ENCODE measurements at regions not wholly inside any gene's neighbourhood (a gene's known extent, or its start where the extent isn't known, plus 50 kb on each side); places are given as distances from the start of the nearest gene placed in this dataset.
A peak's percentile ranks its signal among the peaks of the same experiment; 100 is the strongest.

DNA sequence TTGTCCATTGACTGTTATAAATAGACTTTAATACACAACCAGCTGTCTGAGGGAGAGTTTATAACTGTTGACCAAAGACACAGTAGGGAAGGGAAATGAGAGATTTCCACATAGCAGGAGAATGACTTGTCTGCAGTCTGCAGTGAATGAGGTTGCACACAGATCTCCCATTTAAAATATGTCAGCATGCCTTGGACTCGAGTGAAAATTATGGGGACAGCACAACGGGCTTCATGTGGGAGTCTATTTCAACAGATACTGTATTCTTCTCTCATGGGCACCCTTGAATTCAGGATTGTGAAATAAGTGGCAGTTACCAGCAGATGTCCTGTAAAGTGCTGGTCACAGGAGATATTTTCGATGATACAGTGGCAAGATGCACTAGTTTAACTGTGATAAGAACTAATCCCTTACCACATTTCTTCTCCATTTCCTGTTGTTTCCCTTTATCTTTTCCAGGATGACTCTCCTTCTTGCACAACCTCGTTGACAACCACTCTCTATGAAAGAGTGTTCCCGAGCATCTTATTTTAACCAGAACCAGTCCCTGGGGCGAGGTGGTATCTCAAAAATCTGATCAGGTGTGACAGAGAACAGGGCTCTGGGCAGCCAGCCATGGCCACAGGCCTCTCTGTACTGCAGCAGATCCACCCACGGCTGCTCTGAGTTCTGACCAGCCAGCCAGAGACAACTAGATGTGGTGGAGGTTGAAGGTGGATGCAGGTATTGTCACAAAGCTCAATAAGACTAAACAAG lies 51.5 kb upstream of the MAP3K1 start:
- ChIA-PET CTCF (no interaction called here), POLR2A (no interaction called here)
- peaks cover 0 to 2% of the 10 kb centered on the region in 2 experiments for H3K4me1 ChIP-seq (ENCODE audit: control insufficient read depth in 1 of 2, extremely low read depth in 1 of 2, insufficient read depth in 2 of 2, low read length in 2 of 2)
- Mint-ChIP-seq H3K36me3 (no peaks in the 10 kb centered on the region), H3K27ac (peak overlapping the region in 1 of 2 donors; percentile 1), H3K27me3 (no peaks in the 10 kb centered on the region), H3K4me1 (peaks cover 5 to 23% (median 19%) of the 10 kb centered on the region in 3 donors), H3K4me3 (no peak overlapping the region), H3K9me3 (no peaks in the 10 kb centered on the region)
- no peaks in the 10 kb centered on the region for H3K36me3 ChIP-seq (ENCODE audit: control insufficient read depth in 2 of 2, extremely low read depth in 1 of 2, insufficient read depth in 1 of 2, low read length in 1 of 2)
- no peaks in the 10 kb centered on the region for H3K27me3 ChIP-seq (replicated peaks in 1 of 2; ENCODE audit: control insufficient read depth in 2 of 2, extremely low read depth in 1 of 2, insufficient read depth in 2 of 2, low read length in 1 of 2)
- no peak for ATAC-seq (replicated peaks in 1 of 4)
- no peak overlapping the region for H3K4me3 ChIP-seq (ENCODE audit: control insufficient read depth in 1 of 2, extremely low read depth in 1 of 2, low read length in 1 of 2)
- DNase-seq, result peak in 1 of 35 experiments; percentile 11
- H3K27ac ChIP-seq (ENCODE audit: low read length), result no peak overlapping the region
- no peaks in the 10 kb centered on the region for H3K9me3 ChIP-seq
- 75% methylated on average over 6 of the region's 7 CpGs for WGBS (ENCODE audit: insufficient coverage)

GRCh38 chr5:56763182-56763581 lies 52.2 kb upstream of the MAP3K1 start:
- Histone ChIP-seq H3K4me1 (ENCODE audit: control insufficient read depth in 1 of 2, extremely low read depth in 1 of 2, insufficient read depth in 2 of 2, low read length in 2 of 2) (peaks cover 0 to 2% of the 10 kb centered on the region in 2 experiments), H3K27me3 (replicated peaks in 1 of 2; ENCODE audit: control insufficient read depth in 2 of 2, extremely low read depth in 1 of 2, insufficient read depth in 2 of 2, low read length in 1 of 2) (no peaks in the 10 kb centered on the region), H3K4me3 (ENCODE audit: control insufficient read depth in 1 of 2, extremely low read depth in 1 of 2, low read length in 1 of 2) (no peak overlapping the region), H3K9me3 (no peaks in the 10 kb centered on the region), H3K36me3 (ENCODE audit: control insufficient read depth in 2 of 2, extremely low read depth in 1 of 2, insufficient read depth in 1 of 2, low read length in 1 of 2) (no peaks in the 10 kb centered on the region), H3K27ac (ENCODE audit: low read length) (no peak overlapping the region)
- H3K36me3 Mint-ChIP-seq, result no peaks in the 10 kb centered on the region
- H3K4me1 Mint-ChIP-seq, result peaks cover 5 to 23% (median 19%) of the 10 kb centered on the region in 3 donors
- H3K9me3 Mint-ChIP-seq, result no peaks in the 10 kb centered on the region
- no peak overlapping the region for H3K27ac Mint-ChIP-seq
- no peak for DNase-seq
- no peaks in the 10 kb centered on the region for H3K27me3 Mint-ChIP-seq
- ChIA-PET POLR2A (no interaction called here), CTCF (no interaction called here)
- H3K4me3 Mint-ChIP-seq, result no peak overlapping the region
- no peak for ATAC-seq (replicated peaks in 1 of 4)
- WGBS (ENCODE audit: insufficient coverage), result no CpG with 5 or more reads among the region's 1 CpG

GRCh38 chr5:56761151-56761885 lies 54.0 kb upstream of the MAP3K1 start:
- no peak overlapping the region for H3K27ac Mint-ChIP-seq
- DNase-seq, result no peak
- CTCF ChIA-PET, result no interaction called here
- H3K27me3 Mint-ChIP-seq, result no peaks in the 10 kb centered on the region
- Histone ChIP-seq H3K4me1 (ENCODE audit: control insufficient read depth in 1 of 2, extremely low read depth in 1 of 2, insufficient read depth in 2 of 2, low read length in 2 of 2) (peaks cover 0 to 2% of the 10 kb centered on the region in 2 experiments), H3K27me3 (replicated peaks in 1 of 2; ENCODE audit: control insufficient read depth in 2 of 2, extremely low read depth in 1 of 2, insufficient read depth in 2 of 2, low read length in 1 of 2) (no peaks in the 10 kb centered on the region), H3K27ac (ENCODE audit: low read length) (no peak overlapping the region), H3K4me3 (ENCODE audit: control insufficient read depth in 1 of 2, extremely low read depth in 1 of 2, low read length in 1 of 2) (no peak overlapping the region), H3K9me3 (no peaks in the 10 kb centered on the region), H3K36me3 (ENCODE audit: control insufficient read depth in 2 of 2, extremely low read depth in 1 of 2, insufficient read depth in 1 of 2, low read length in 1 of 2) (no peaks in the 10 kb centered on the region)
- peaks cover 5 to 23% (median 13%) of the 10 kb centered on the region in 3 donors for H3K4me1 Mint-ChIP-seq
- no peak for ATAC-seq (replicated peaks in 1 of 4)
- no peaks in the 10 kb centered on the region for H3K9me3 Mint-ChIP-seq
- no peak overlapping the region for H3K4me3 Mint-ChIP-seq
- H3K36me3 Mint-ChIP-seq, result no peaks in the 10 kb centered on the region
- POLR2A ChIA-PET, result no interaction called here
- 70% methylated on average over 1 of the region's 4 CpGs for WGBS (ENCODE audit: insufficient coverage)

GRCh38 chr5:56760723-56761122 lies 54.6 kb upstream of the MAP3K1 start:
- Mint-ChIP-seq H3K36me3 (no peaks in the 10 kb centered on the region), H3K27ac (no peak overlapping the region), H3K9me3 (no peaks in the 10 kb centered on the region), H3K4me3 (no peak overlapping the region), H3K27me3 (no peaks in the 10 kb centered on the region), H3K4me1 (peaks cover 5 to 23% (median 13%) of the 10 kb centered on the region in 3 donors)
- DNase-seq, result no peak
- Histone ChIP-seq H3K4me1 (ENCODE audit: control insufficient read depth in 1 of 2, extremely low read depth in 1 of 2, insufficient read depth in 2 of 2, low read length in 2 of 2) (peaks cover 0 to 2% of the 10 kb centered on the region in 2 experiments), H3K27me3 (replicated peaks in 1 of 2; ENCODE audit: control insufficient read depth in 2 of 2, extremely low read depth in 1 of 2, insufficient read depth in 2 of 2, low read length in 1 of 2) (no peaks in the 10 kb centered on the region), H3K27ac (ENCODE audit: low read length) (no peak overlapping the region), H3K36me3 (ENCODE audit: control insufficient read depth in 2 of 2, extremely low read depth in 1 of 2, insufficient read depth in 1 of 2, low read length in 1 of 2) (no peaks in the 10 kb centered on the region), H3K4me3 (ENCODE audit: control insufficient read depth in 1 of 2, extremely low read depth in 1 of 2, low read length in 1 of 2) (no peak overlapping the region), H3K9me3 (no peaks in the 10 kb centered on the region)
- 77% methylated on average over 5 of the region's 5 CpGs for WGBS (ENCODE audit: insufficient coverage)
- CTCF ChIA-PET, result no interaction called here
- no peak for ATAC-seq (replicated peaks in 1 of 4)
- POLR2A ChIA-PET, result no interaction called here

- no peaks in the 10 kb centered on the region for H3K9me3 ChIP-seq
- no peak overlapping the region for H3K27ac Mint-ChIP-seq
- no peaks in the 10 kb centered on the region for H3K36me3 Mint-ChIP-seq
- DNase-seq (no peak), ATAC-seq (replicated peaks in 1 of 4) (no peak)
- H3K4me3 ChIP-seq (ENCODE audit: control insufficient read depth in 1 of 2, extremely low read depth in 1 of 2, low read length in 1 of 2), result no peak overlapping the region
- ChIA-PET POLR2A (no interaction called here), CTCF (interaction anchor here in 1 of 2 donors (0.6 kb wide), 1 partner anchor 69 kb away, joined by 6 read pairs; no protein-coding TSS in a partner anchor)
- H3K4me1 Mint-ChIP-seq, result peaks cover 5 to 23% (median 13%) of the 10 kb centered on the region in 3 donors
- no peaks in the 10 kb centered on the region for H3K27me3 Mint-ChIP-seq
- H3K27me3 ChIP-seq (replicated peaks in 1 of 2; ENCODE audit: control insufficient read depth in 2 of 2, extremely low read depth in 1 of 2, insufficient read depth in 2 of 2, low read length in 1 of 2), result no peaks in the 10 kb centered on the region
- no peak overlapping the region for H3K27ac ChIP-seq (ENCODE audit: low read length)
- WGBS (ENCODE audit: insufficient coverage), result no CpG with 5 or more reads among the region's 4 CpGs
- H3K4me3 Mint-ChIP-seq, result no peak overlapping the region
- H3K36me3 ChIP-seq (ENCODE audit: control insufficient read depth in 2 of 2, extremely low read depth in 1 of 2, insufficient read depth in 1 of 2, low read length in 1 of 2), result no peaks in the 10 kb centered on the region
- no peaks in the 10 kb centered on the region for H3K9me3 Mint-ChIP-seq
- H3K4me1 ChIP-seq (ENCODE audit: control insufficient read depth in 1 of 2, extremely low read depth in 1 of 2, insufficient read depth in 2 of 2, low read length in 2 of 2), result peaks cover 0 to 2% of the 10 kb centered on the region in 2 experiments
These were observed 55.7 kb upstream of the MAP3K1 start for GRCh38 chr5:56759521-56760216.

GRCh38 chr5:56757077-56757476 lies 58.3 kb upstream of the MAP3K1 start:
- no peak for ATAC-seq (replicated peaks in 1 of 4)
- Histone ChIP-seq H3K4me3 (ENCODE audit: control insufficient read depth in 1 of 2, extremely low read depth in 1 of 2, low read length in 1 of 2) (no peak overlapping the region), H3K4me1 (ENCODE audit: control insufficient read depth in 1 of 2, extremely low read depth in 1 of 2, insufficient read depth in 2 of 2, low read length in 2 of 2) (no peaks in the 10 kb centered on the region), H3K9me3 (no peaks in the 10 kb centered on the region), H3K27me3 (replicated peaks in 1 of 2; ENCODE audit: control insufficient read depth in 2 of 2, extremely low read depth in 1 of 2, insufficient read depth in 2 of 2, low read length in 1 of 2) (no peaks in the 10 kb centered on the region), H3K36me3 (ENCODE audit: control insufficient read depth in 2 of 2, extremely low read depth in 1 of 2, insufficient read depth in 1 of 2, low read length in 1 of 2) (no peaks in the 10 kb centered on the region), H3K27ac (ENCODE audit: low read length) (no peak overlapping the region)
- Mint-ChIP-seq H3K9me3 (peaks cover 0 to 9% (median under 1%) of the 10 kb centered on the region in 3 donors), H3K27ac (no peak overlapping the region), H3K4me3 (no peak overlapping the region), H3K36me3 (no peaks in the 10 kb centered on the region), H3K27me3 (no peaks in the 10 kb centered on the region), H3K4me1 (peaks cover 0 to 15% (median 7%) of the 10 kb centered on the region in 3 donors)
- 95% methylated on average over 5 of the region's 5 CpGs for WGBS (ENCODE audit: insufficient coverage)
- ChIA-PET CTCF (no interaction called here), POLR2A (no interaction called here)
- DNase-seq, result no peak
